C4-2B (cell line): ENCODE measurements at regions not wholly inside any gene's neighbourhood (a gene's known extent, or its start where the extent isn't known, plus 50 kb on each side); places are given as distances from the start of the nearest gene placed in this dataset.

ENCODE experiments used
- ZFX ChIP-seq: fragments of 450-650 bp; IDR thresholded peaks from 2 replicates; pipeline ENCODE4 v1.6.1; 2017
- TF ChIP-seq, protein P1 (sequence below): fragments of 450-650 bp; conservative IDR thresholded peaks from 2 replicates; pipeline ENCODE4 v1.5.1; 2017; ENCODE audit warnings: mild to moderate bottlenecking

- TF ChIP-seq, protein P1, sequence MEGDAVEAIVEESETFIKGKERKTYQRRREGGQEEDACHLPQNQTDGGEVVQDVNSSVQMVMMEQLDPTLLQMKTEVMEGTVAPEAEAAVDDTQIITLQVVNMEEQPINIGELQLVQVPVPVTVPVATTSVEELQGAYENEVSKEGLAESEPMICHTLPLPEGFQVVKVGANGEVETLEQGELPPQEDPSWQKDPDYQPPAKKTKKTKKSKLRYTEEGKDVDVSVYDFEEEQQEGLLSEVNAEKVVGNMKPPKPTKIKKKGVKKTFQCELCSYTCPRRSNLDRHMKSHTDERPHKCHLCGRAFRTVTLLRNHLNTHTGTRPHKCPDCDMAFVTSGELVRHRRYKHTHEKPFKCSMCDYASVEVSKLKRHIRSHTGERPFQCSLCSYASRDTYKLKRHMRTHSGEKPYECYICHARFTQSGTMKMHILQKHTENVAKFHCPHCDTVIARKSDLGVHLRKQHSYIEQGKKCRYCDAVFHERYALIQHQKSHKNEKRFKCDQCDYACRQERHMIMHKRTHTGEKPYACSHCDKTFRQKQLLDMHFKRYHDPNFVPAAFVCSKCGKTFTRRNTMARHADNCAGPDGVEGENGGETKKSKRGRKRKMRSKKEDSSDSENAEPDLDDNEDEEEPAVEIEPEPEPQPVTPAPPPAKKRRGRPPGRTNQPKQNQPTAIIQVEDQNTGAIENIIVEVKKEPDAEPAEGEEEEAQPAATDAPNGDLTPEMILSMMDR, result no peak
- TF ChIP-seq ZFX, result no peak
These were observed 1061.8 kb downstream of the PCDH19 start for GRCh38 chrX:99348256-99348655.
